Liver (tissue), 8 donors: ENCODE measurements at regions not wholly inside any gene's neighbourhood (a gene's known extent, or its start where the extent isn't known, plus 50 kb on each side); places are given as distances from the start of the nearest gene placed in this dataset.

Experiments used
- DNase-seq: peaks from one replicate; pipeline ENCODE4 v3.0.0-alpha.2; 2017; ENCODE audit warnings: low spot score
- H3K27ac ChIP-seq, 2 donors: one replicate each; pipeline ENCODE4 v1.7.0; 2013; ENCODE audit warnings: inconsistent platforms in 2 of 2, low read length in 2 of 2, control low read depth in 1 of 2, low read depth in 1 of 2, mild to moderate bottlenecking in 1 of 2
- H3K27me3 ChIP-seq, 4 donors: one replicate each; pipeline versions ENCODE4 v1.6.1 to v1.7.0; 2013; ENCODE audit warnings: low read length in 3 of 4, inconsistent platforms in 1 of 4, mild to moderate bottlenecking in 1 of 4, moderate library complexity in 1 of 4; ENCODE audit not compliant: control insufficient read depth in 4 of 4, insufficient read depth in 4 of 4
- H3K36me3 ChIP-seq, 4 donors: one replicate each; pipeline versions ENCODE4 v1.6.1 to v1.7.0; 2013; ENCODE audit warnings: low read length in 3 of 4, mild to moderate bottlenecking in 3 of 4, low read depth in 1 of 4, moderate library complexity in 1 of 4; ENCODE audit not compliant: control insufficient read depth in 4 of 4, insufficient read depth in 3 of 4
- H3K4me1 ChIP-seq, 4 donors: one replicate each; pipeline versions ENCODE4 v1.6.1 to v1.7.0; 2013; ENCODE audit warnings: low read length in 3 of 4, mild to moderate bottlenecking in 3 of 4, moderate library complexity in 1 of 4; ENCODE audit not compliant: control insufficient read depth in 4 of 4, insufficient read depth in 4 of 4
- H3K4me3 ChIP-seq, 3 donors: one replicate each; pipeline versions ENCODE4 v1.6.1 to v1.7.0; 2013; ENCODE audit warnings: low read length in 3 of 3, control low read depth in 1 of 3, low read depth in 1 of 3, mild to moderate bottlenecking in 1 of 3
- H3K9ac ChIP-seq, 2 donors: one replicate each; pipeline ENCODE4 v1.7.0; 2013; ENCODE audit warnings: low read length in 2 of 2, mild to moderate bottlenecking in 2 of 2, moderate library complexity in 2 of 2, control low read depth in 1 of 2, low read depth in 1 of 2
- H3K9me3 ChIP-seq, 4 donors: one replicate each; pipeline versions ENCODE4 v1.6.1 to v1.7.0; 2013; ENCODE audit warnings: low read length in 3 of 4; ENCODE audit not compliant: control insufficient read depth in 4 of 4
- EGR1 ChIP-seq, 2 donors: IDR thresholded peaks; 2 replicates each; pipeline ENCODE4 v1.6.1; 2016 to 2018; ENCODE audit warnings: antibody characterized with exemption in 2 of 2, low read depth in 2 of 2
- FOXA1 ChIP-seq: IDR thresholded peaks from 2 replicates; pipeline ENCODE4 v1.6.1; 2016; ENCODE audit warnings: antibody characterized with exemption
- FOXA2 ChIP-seq: IDR thresholded peaks from 2 replicates; pipeline ENCODE4 v1.6.1; 2016; ENCODE audit warnings: antibody characterized with exemption
- HNF4A ChIP-seq, 2 donors: conservative IDR thresholded peaks; 2 replicates each; pipeline ENCODE4 v1.6.1; 2016; ENCODE audit warnings: antibody characterized with exemption in 2 of 2, mild to moderate bottlenecking in 2 of 2
- HNF4G ChIP-seq: IDR thresholded peaks from 2 replicates; pipeline ENCODE4 v1.6.1; 2016; ENCODE audit warnings: antibody characterized with exemption
- JUND ChIP-seq, 2 donors: IDR thresholded peaks; 2 replicates each; pipeline ENCODE4 v1.6.1; 2016; ENCODE audit warnings: antibody characterized with exemption in 2 of 2
- NR2F2 ChIP-seq: IDR thresholded peaks from 2 replicates; pipeline ENCODE4 v1.6.1; 2016; ENCODE audit warnings: antibody characterized with exemption
- RAD21 ChIP-seq, 2 donors: IDR thresholded peaks; 2 replicates each; pipeline ENCODE4 v1.6.1; 2016; ENCODE audit warnings: antibody characterized with exemption in 2 of 2, mild to moderate bottlenecking in 2 of 2
- REST ChIP-seq: IDR thresholded peaks from 2 replicates; pipeline ENCODE4 v1.6.1; 2016; ENCODE audit warnings: antibody characterized with exemption, mild to moderate bottlenecking
- RXRA ChIP-seq, 2 donors: IDR thresholded peaks; 2 replicates each; pipeline ENCODE4 v1.6.1; 2017 to 2018; ENCODE audit warnings: antibody characterized with exemption in 2 of 2, mild to moderate bottlenecking in 1 of 2
- SP1 ChIP-seq: IDR thresholded peaks from 2 replicates; pipeline ENCODE4 v1.6.1; 2018; ENCODE audit warnings: antibody characterized with exemption, mild to moderate bottlenecking
- TAF1 ChIP-seq: conservative IDR thresholded peaks from 2 replicates; pipeline ENCODE4 v1.6.1; 2016; ENCODE audit warnings: antibody characterized with exemption, mild to moderate bottlenecking
- YY1 ChIP-seq: IDR thresholded peaks from 2 replicates; pipeline ENCODE4 v1.6.1; 2016; ENCODE audit warnings: antibody characterized with exemption, mild to moderate bottlenecking
- ZBTB33 ChIP-seq: IDR thresholded peaks from 2 replicates; pipeline ENCODE4 v1.6.1; 2016; ENCODE audit warnings: antibody characterized with exemption
- WGBS: extraction: QIAGEN DNeasy Blood & Tissue Kit; methylation state at CpG from one replicate; pipeline ENCODE4 v1.1.7; 2013; 5-methylcytosine and 5-hydroxymethylcytosine counted together
- TF ChIP-seq, protein P1 (sequence below): IDR thresholded peaks from 2 replicates; pipeline ENCODE4 v1.6.1; 2016; ENCODE audit warnings: antibody characterized with exemption
- TF ChIP-seq, protein P2 (sequence below): fragments of 150-350 bp; IDR thresholded peaks from 2 replicates; pipeline ENCODE4 v1.5.1; 2017; ENCODE audit warnings: improper control_type of control experiment, low read depth, low read length; ENCODE audit not compliant: missing input control
- TF ChIP-seq, protein P3 (sequence below): IDR thresholded peaks from 2 replicates; pipeline ENCODE4 v1.6.1; 2016; ENCODE audit warnings: antibody characterized with exemption
- donor health status: healthy.
- donor health status: healthy.
- donor health status: healthy.
- donor health status: healthy.
- donor health status: healthy.

GRCh38 chr3:176896165-176896564, 301.1 kb downstream of the TBL1XR1 start:
- H3K27me3 ChIP-seq = no peaks in the 10 kb centered on the region
- no peak for DNase-seq
- no peak overlapping the region for H3K4me3 ChIP-seq
- H3K9ac ChIP-seq = no peak overlapping the region
- TF ChIP-seq RXRA (IDR thresholded peaks at IDR 0.05) = no peak
- no peak for TF ChIP-seq SP1
- TF ChIP-seq HNF4A (conservative IDR thresholded peaks at IDR 0.05) = no peak
- no peak for TF ChIP-seq ZBTB33
- no peak for TF ChIP-seq HNF4G
- no peak for TF ChIP-seq EGR1 (IDR thresholded peaks at IDR 0.05; ENCODE audit: low read depth in 2 of 2)
- TF ChIP-seq JUND (IDR thresholded peaks at IDR 0.05) = no peak
- TF ChIP-seq NR2F2 = no peak
- H3K9me3 ChIP-seq = no peaks in the 10 kb centered on the region
- no peaks in the 10 kb centered on the region for H3K36me3 ChIP-seq
- no peaks in the 10 kb centered on the region for H3K4me1 ChIP-seq
- WGBS = 89% methylated on average over 3 of the region's 3 CpGs
- H3K27ac ChIP-seq = no peak overlapping the region

GRCh38 chr3:176879710-176880109, 317.6 kb downstream of the TBL1XR1 start:
- H3K36me3 ChIP-seq = no peaks in the 10 kb centered on the region
- no peaks in the 10 kb centered on the region for H3K4me1 ChIP-seq
- H3K9me3 ChIP-seq = peaks cover 0 to 4% (median 0%) of the 10 kb centered on the region in 4 donors
- 94% methylated on average over 1 of the region's 1 CpG for WGBS
- H3K4me3 ChIP-seq = no peak overlapping the region
- H3K27ac ChIP-seq = no peak overlapping the region
- no peaks in the 10 kb centered on the region for H3K27me3 ChIP-seq
- H3K9ac ChIP-seq = no peak overlapping the region
- no peak for DNase-seq
- no peak for TF ChIP-seq REST
- TF ChIP-seq ZBTB33 = no peak
- no peak for TF ChIP-seq HNF4A (conservative IDR thresholded peaks at IDR 0.05)
- no peak for TF ChIP-seq RXRA (IDR thresholded peaks at IDR 0.05)
- TF ChIP-seq, protein P1, sequence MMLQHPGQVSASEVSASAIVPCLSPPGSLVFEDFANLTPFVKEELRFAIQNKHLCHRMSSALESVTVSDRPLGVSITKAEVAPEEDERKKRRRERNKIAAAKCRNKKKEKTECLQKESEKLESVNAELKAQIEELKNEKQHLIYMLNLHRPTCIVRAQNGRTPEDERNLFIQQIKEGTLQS = no peak
- TF ChIP-seq TAF1 = no peak
- TF ChIP-seq HNF4G = no peak
- TF ChIP-seq YY1 = no peak
- no peak for TF ChIP-seq NR2F2
- TF ChIP-seq, protein P2, sequence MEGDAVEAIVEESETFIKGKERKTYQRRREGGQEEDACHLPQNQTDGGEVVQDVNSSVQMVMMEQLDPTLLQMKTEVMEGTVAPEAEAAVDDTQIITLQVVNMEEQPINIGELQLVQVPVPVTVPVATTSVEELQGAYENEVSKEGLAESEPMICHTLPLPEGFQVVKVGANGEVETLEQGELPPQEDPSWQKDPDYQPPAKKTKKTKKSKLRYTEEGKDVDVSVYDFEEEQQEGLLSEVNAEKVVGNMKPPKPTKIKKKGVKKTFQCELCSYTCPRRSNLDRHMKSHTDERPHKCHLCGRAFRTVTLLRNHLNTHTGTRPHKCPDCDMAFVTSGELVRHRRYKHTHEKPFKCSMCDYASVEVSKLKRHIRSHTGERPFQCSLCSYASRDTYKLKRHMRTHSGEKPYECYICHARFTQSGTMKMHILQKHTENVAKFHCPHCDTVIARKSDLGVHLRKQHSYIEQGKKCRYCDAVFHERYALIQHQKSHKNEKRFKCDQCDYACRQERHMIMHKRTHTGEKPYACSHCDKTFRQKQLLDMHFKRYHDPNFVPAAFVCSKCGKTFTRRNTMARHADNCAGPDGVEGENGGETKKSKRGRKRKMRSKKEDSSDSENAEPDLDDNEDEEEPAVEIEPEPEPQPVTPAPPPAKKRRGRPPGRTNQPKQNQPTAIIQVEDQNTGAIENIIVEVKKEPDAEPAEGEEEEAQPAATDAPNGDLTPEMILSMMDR = no peak
- TF ChIP-seq FOXA1 = no peak
- no peak for TF ChIP-seq FOXA2
- no peak for TF ChIP-seq RAD21 (IDR thresholded peaks at IDR 0.05)
- TF ChIP-seq, protein P3, sequence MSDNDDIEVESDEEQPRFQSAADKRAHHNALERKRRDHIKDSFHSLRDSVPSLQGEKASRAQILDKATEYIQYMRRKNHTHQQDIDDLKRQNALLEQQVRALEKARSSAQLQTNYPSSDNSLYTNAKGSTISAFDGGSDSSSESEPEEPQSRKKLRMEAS = no peak
- TF ChIP-seq EGR1 (IDR thresholded peaks at IDR 0.05; ENCODE audit: low read depth in 2 of 2) = no peak
